ENCODE measurements at regions not wholly inside any gene's neighbourhood (a gene's known extent, or its start where the extent isn't known, plus 50 kb on each side); places are given as distances from the start of the nearest gene placed in this dataset.

DNA sequence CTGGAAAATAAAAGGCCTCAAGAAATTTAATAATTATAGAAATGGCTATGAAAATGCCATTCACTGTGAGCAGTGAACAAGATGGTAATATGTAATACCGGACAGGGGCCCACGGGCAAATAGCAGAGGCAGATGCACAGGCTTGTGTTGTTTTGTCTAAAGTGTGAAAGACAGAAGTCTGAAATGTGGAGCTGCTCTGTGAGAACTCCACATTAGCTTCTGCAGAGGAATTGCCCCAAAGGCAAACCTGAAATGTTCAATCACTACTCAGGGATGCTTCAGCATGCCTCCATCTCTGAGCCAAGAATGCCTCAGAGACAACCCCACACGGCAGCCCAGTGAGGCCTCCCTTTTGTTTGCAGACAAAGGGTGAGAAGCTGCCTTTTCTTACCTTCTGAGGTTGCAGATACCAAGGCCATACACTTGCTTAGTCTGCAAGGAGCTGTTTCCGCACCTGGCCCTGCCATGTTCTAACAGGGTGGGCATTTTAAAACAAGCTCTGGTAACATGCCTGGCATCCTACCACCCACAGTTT, 124.3 kb upstream of the CXCL14 start:
- TF ChIP-seq, protein P1, sequence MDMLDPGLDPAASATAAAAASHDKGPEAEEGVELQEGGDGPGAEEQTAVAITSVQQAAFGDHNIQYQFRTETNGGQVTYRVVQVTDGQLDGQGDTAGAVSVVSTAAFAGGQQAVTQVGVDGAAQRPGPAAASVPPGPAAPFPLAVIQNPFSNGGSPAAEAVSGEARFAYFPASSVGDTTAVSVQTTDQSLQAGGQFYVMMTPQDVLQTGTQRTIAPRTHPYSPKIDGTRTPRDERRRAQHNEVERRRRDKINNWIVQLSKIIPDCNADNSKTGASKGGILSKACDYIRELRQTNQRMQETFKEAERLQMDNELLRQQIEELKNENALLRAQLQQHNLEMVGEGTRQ (IDR thresholded peaks at IDR 0.05) = no peak
- TF ChIP-seq, protein P2, sequence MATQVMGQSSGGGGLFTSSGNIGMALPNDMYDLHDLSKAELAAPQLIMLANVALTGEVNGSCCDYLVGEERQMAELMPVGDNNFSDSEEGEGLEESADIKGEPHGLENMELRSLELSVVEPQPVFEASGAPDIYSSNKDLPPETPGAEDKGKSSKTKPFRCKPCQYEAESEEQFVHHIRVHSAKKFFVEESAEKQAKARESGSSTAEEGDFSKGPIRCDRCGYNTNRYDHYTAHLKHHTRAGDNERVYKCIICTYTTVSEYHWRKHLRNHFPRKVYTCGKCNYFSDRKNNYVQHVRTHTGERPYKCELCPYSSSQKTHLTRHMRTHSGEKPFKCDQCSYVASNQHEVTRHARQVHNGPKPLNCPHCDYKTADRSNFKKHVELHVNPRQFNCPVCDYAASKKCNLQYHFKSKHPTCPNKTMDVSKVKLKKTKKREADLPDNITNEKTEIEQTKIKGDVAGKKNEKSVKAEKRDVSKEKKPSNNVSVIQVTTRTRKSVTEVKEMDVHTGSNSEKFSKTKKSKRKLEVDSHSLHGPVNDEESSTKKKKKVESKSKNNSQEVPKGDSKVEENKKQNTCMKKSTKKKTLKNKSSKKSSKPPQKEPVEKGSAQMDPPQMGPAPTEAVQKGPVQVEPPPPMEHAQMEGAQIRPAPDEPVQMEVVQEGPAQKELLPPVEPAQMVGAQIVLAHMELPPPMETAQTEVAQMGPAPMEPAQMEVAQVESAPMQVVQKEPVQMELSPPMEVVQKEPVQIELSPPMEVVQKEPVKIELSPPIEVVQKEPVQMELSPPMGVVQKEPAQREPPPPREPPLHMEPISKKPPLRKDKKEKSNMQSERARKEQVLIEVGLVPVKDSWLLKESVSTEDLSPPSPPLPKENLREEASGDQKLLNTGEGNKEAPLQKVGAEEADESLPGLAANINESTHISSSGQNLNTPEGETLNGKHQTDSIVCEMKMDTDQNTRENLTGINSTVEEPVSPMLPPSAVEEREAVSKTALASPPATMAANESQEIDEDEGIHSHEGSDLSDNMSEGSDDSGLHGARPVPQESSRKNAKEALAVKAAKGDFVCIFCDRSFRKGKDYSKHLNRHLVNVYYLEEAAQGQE (IDR thresholded peaks at IDR 0.05) = no peak
- TF ChIP-seq, protein P3, sequence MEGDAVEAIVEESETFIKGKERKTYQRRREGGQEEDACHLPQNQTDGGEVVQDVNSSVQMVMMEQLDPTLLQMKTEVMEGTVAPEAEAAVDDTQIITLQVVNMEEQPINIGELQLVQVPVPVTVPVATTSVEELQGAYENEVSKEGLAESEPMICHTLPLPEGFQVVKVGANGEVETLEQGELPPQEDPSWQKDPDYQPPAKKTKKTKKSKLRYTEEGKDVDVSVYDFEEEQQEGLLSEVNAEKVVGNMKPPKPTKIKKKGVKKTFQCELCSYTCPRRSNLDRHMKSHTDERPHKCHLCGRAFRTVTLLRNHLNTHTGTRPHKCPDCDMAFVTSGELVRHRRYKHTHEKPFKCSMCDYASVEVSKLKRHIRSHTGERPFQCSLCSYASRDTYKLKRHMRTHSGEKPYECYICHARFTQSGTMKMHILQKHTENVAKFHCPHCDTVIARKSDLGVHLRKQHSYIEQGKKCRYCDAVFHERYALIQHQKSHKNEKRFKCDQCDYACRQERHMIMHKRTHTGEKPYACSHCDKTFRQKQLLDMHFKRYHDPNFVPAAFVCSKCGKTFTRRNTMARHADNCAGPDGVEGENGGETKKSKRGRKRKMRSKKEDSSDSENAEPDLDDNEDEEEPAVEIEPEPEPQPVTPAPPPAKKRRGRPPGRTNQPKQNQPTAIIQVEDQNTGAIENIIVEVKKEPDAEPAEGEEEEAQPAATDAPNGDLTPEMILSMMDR (IDR thresholded peaks at IDR 0.05) = no peak
- TF ChIP-seq EHF (CRISPR knock-in tag; IDR thresholded peaks at IDR 0.05) (no peak), CHD2 (IDR thresholded peaks at IDR 0.05; ENCODE audit: low read length, partially characterized antibody) (no peak), GATA3 (IDR thresholded peaks at IDR 0.05; ENCODE audit: borderline replicate concordance) (no peak), JUNB (IDR thresholded peaks at IDR 0.05) (no peak), CBX2 (IDR thresholded peaks at IDR 0.05; ENCODE audit: borderline replicate concordance, low read depth) (no peak), BHLHE40 (IDR thresholded peaks at IDR 0.05; ENCODE audit: low read depth, low read length) (no peak), KDM1A (IDR thresholded peaks at IDR 0.05; ENCODE audit: low read depth) (no peak), RFX5 (IDR thresholded peaks at IDR 0.05) (no peak), EHMT2 (IDR thresholded peaks at IDR 0.05; ENCODE audit: low read depth) (no peak), KDM5A (IDR thresholded peaks at IDR 0.05) (no peak), NR3C1 (IDR thresholded peaks at IDR 0.05) (no peak), POLR2AphosphoS2 (conservative IDR thresholded peaks at IDR 0.05; ENCODE audit: low read length) (no peak), ZNF302 (CRISPR knock-in tag; IDR thresholded peaks at IDR 0.05) (no peak), EP300 (IDR thresholded peaks at IDR 0.05) (no peak), CHD4 (IDR thresholded peaks at IDR 0.05; ENCODE audit: borderline replicate concordance) (no peak)
- TF ChIP-seq, protein P4, sequence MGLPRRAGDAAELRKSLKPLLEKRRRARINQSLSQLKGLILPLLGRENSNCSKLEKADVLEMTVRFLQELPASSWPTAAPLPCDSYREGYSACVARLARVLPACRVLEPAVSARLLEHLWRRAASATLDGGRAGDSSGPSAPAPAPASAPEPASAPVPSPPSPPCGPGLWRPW (IDR thresholded peaks at IDR 0.05) = no peak
- no peak for DNase-seq (ENCODE audit: low read depth in 1 of 2, low spot score in 1 of 2)
- Histone ChIP-seq H3K27ac (no peak overlapping the region), H3K4me3 (no peak overlapping the region), H3K4me1 (no peaks in the 10 kb centered on the region), H3K4me2 (no peak overlapping the region), H3K9me3 (no peaks in the 10 kb centered on the region)
- FAIRE-seq = no peak
- ChIA-PET POLR2A (no interaction called here), CTCF (interaction anchor here (1.8 kb wide), 1 partner anchor 137 kb away, joined by 9 read pairs; no protein-coding TSS in a partner anchor)
- WGBS (ENCODE audit: missing lambda C conversion rate) = 36% methylated on average over 4 of the region's 4 CpGs
- no peak for ATAC-seq

DNA sequence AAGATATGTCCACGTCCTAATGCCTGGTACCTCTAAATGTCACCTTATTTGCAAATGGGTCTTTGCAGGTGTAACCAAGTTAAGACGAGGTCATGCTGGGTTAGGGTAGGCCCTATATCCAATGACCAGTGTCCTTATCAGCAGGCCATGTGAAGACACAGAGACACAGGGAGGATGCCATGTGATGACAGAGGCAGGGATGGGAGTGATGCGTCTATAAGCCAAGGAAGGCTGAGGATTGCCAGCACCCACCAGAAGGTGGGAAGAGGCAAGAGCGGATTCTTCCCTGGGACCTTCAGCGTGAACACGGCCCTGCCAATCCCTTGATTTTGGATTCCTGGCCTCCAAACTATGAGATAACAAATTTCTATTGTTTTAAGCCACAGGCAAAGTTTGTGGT, 123.4 kb upstream of the CXCL14 start:
- FAIRE-seq (no peak), ATAC-seq (no peak), DNase-seq (ENCODE audit: low read depth in 1 of 2, low spot score in 1 of 2) (no peak)
- H3K4me3 ChIP-seq = no peak overlapping the region
- H3K27ac ChIP-seq = no peak overlapping the region
- H3K9me3 ChIP-seq = no peaks in the 10 kb centered on the region
- WGBS (ENCODE audit: missing lambda C conversion rate) = 43% methylated on average over 6 of the region's 6 CpGs
- ChIA-PET CTCF (no interaction called here), POLR2A (no interaction called here)
- TF ChIP-seq, protein P1 (IDR thresholded peaks at IDR 0.05) = no peak
- TF ChIP-seq KDM1A (IDR thresholded peaks at IDR 0.05; ENCODE audit: low read depth) (no peak), EHF (CRISPR knock-in tag; IDR thresholded peaks at IDR 0.05) (no peak), NR3C1 (IDR thresholded peaks at IDR 0.05) (no peak), RCOR1 (IDR thresholded peaks at IDR 0.05; ENCODE audit: low read depth, low read length) (no peak), ZFP36 (IDR thresholded peaks at IDR 0.05; ENCODE audit: borderline replicate concordance, partially characterized antibody) (no peak), POLR2AphosphoS2 (conservative IDR thresholded peaks at IDR 0.05; ENCODE audit: low read length) (no peak), HOXA7 (CRISPR knock-in tag; IDR thresholded peaks at IDR 0.05) (no peak), HOXB5 (CRISPR knock-in tag; IDR thresholded peaks at IDR 0.05) (no peak)
- H3K4me2 ChIP-seq = no peak overlapping the region
- H3K4me1 ChIP-seq = no peaks in the 10 kb centered on the region

Data from A549 (cell line).